ENCODE measurements at regions not wholly inside any gene's neighbourhood (a gene's known extent, or its start where the extent isn't known, plus 50 kb on each side); places are given as distances from the start of the nearest gene placed in this dataset.

- H3K4me1 ChIP-seq (ENCODE audit: insufficient read depth) = no peaks in the 10 kb centered on the region
- no peak for TF ChIP-seq ETS1 (IDR thresholded peaks at IDR 0.05)
- no peak for TF ChIP-seq ZNF114 (CRISPR knock-in tag; IDR thresholded peaks at IDR 0.05)
- no peak for TF ChIP-seq NANOG (IDR thresholded peaks at IDR 0.05; ENCODE audit: borderline replicate concordance)
- TF ChIP-seq STAT1 (IDR thresholded peaks at IDR 0.05; ENCODE audit: unreplicated experiment) = no peak
- TF ChIP-seq EZH2phosphoT487 (IDR thresholded peaks at IDR 0.05; ENCODE audit: unreplicated experiment) = no peak
- TF ChIP-seq ZNF331 (CRISPR knock-in tag; IDR thresholded peaks at IDR 0.05; ENCODE audit: low read depth) = no peak
- TF ChIP-seq CTCF (conservative IDR thresholded peaks at IDR 0.05; ENCODE audit: low read depth in 2 of 2) = no peak
- no peak for TF ChIP-seq CREB1 (CRISPR knock-in tag; IDR thresholded peaks at IDR 0.05; ENCODE audit: low read depth)
- TF ChIP-seq JUNB (IDR thresholded peaks at IDR 0.05; ENCODE audit: unreplicated experiment) = no peak
- H3K4me3 ChIP-seq = no peak overlapping the region
- H4K20me1 ChIP-seq (replicated peaks; ENCODE audit: insufficient read depth) = no peaks in the 10 kb centered on the region
- H3K4me1 Mint-ChIP-seq = no peaks in the 10 kb centered on the region
- no peaks in the 10 kb centered on the region for H3K36me3 ChIP-seq (ENCODE audit: insufficient read depth)
- H3K9me3 Mint-ChIP-seq = peaks cover 8% of the 10 kb centered on the region; the same call in 1 of the 3 replicates
- no peaks in the 10 kb centered on the region for H3K9me2 ChIP-seq (ENCODE audit: insufficient read depth)
- H3K4me3 Mint-ChIP-seq = no peak overlapping the region
- no peaks in the 10 kb centered on the region for H3K79me2 ChIP-seq (replicated peaks; ENCODE audit: insufficient read depth)
- H3K27me3 Mint-ChIP-seq (ENCODE audit: insufficient read depth, low read depth, poor library complexity) = peaks cover 6% of the 10 kb centered on the region
- no peak for ATAC-seq
- 0 out of 2 replicates have a peak overlapping the region, but pooled peaks have one; percentile 43 for H2AFZ ChIP-seq
- no peak for DNase-seq (ENCODE audit: low spot score)
- no peak overlapping the region for H3K27ac ChIP-seq (ENCODE audit: low read depth)
- H3K36me3 Mint-ChIP-seq (ENCODE audit: low read depth) = peaks cover 3% of the 10 kb centered on the region; the same call in 1 of the 3 replicates
- no peaks in the 10 kb centered on the region for H3F3A ChIP-seq (replicated peaks; ENCODE audit: low read depth)
- H3K27me3 ChIP-seq (ENCODE audit: insufficient read depth) = no peaks in the 10 kb centered on the region
- H3K4me2 ChIP-seq = no peak overlapping the region
- H3K27ac Mint-ChIP-seq = no peak overlapping the region
Observed at GRCh38 chr13:23086968-23087623, 93.7 kb upstream of the SGCG start.

- ATAC-seq (peak; percentile 79), DNase-seq (ENCODE audit: low spot score) (peak; percentile 70)
- no peaks in the 10 kb centered on the region for H3F3A ChIP-seq (replicated peaks; ENCODE audit: low read depth)
- H3K36me3 ChIP-seq (ENCODE audit: insufficient read depth) = no peaks in the 10 kb centered on the region
- H3K27me3 Mint-ChIP-seq (ENCODE audit: insufficient read depth, low read depth, poor library complexity) = peaks cover 6% of the 10 kb centered on the region
- H3K27ac ChIP-seq (ENCODE audit: low read depth) = no peak overlapping the region
- H2AFZ ChIP-seq = 0 out of 2 replicates have a peak overlapping the region, but pooled peaks have one; percentile 49
- H3K9me3 Mint-ChIP-seq = peaks cover 8% of the 10 kb centered on the region; the same call in 1 of the 3 replicates
- H3K4me3 ChIP-seq = no peak overlapping the region
- no peaks in the 10 kb centered on the region for H3K4me1 Mint-ChIP-seq
- H3K4me3 Mint-ChIP-seq = no peak overlapping the region
- H3K79me2 ChIP-seq (replicated peaks; ENCODE audit: insufficient read depth) = no peaks in the 10 kb centered on the region
- peak; percentile 69 to 72 for TF ChIP-seq CTCF (conservative IDR thresholded peaks at IDR 0.05; ENCODE audit: low read depth in 2 of 2)
- TF ChIP-seq EZH2phosphoT487 (IDR thresholded peaks at IDR 0.05; ENCODE audit: unreplicated experiment) = no peak
- no peaks in the 10 kb centered on the region for H3K27me3 ChIP-seq (ENCODE audit: insufficient read depth)
- no peak overlapping the region for H3K4me2 ChIP-seq
- H3K27ac Mint-ChIP-seq = no peak overlapping the region
- H4K20me1 ChIP-seq (replicated peaks; ENCODE audit: insufficient read depth) = no peaks in the 10 kb centered on the region
- no peaks in the 10 kb centered on the region for H3K9me2 ChIP-seq (ENCODE audit: insufficient read depth)
- peaks cover 3% of the 10 kb centered on the region; the same call in 1 of the 3 replicates for H3K36me3 Mint-ChIP-seq (ENCODE audit: low read depth)
- H3K4me1 ChIP-seq (ENCODE audit: insufficient read depth) = no peaks in the 10 kb centered on the region
Observed at GRCh38 chr13:23087880-23088279, 92.9 kb upstream of the SGCG start.

All from GM23338 (cell line).